GM18519 (cell line): ENCODE measurements at regions not wholly inside any gene's neighbourhood (a gene's known extent, or its start where the extent isn't known, plus 50 kb on each side); places are given as distances from the start of the nearest gene placed in this dataset.
"Not testable (repeated sequence)": the region's sequence is repeated elsewhere in the genome, so short reads cannot be mapped to it uniquely, and the experiment has no call there.

Experiments
- ATAC-seq: cut with Tn5 transposase; IDR thresholded peaks from one replicate; pipeline ENCODE4 v1.9.1; 2021; ENCODE audit warnings: mild to moderate bottlenecking, moderate library complexity; ENCODE audit not compliant: unreplicated experiment, low FRiP score

DNA sequence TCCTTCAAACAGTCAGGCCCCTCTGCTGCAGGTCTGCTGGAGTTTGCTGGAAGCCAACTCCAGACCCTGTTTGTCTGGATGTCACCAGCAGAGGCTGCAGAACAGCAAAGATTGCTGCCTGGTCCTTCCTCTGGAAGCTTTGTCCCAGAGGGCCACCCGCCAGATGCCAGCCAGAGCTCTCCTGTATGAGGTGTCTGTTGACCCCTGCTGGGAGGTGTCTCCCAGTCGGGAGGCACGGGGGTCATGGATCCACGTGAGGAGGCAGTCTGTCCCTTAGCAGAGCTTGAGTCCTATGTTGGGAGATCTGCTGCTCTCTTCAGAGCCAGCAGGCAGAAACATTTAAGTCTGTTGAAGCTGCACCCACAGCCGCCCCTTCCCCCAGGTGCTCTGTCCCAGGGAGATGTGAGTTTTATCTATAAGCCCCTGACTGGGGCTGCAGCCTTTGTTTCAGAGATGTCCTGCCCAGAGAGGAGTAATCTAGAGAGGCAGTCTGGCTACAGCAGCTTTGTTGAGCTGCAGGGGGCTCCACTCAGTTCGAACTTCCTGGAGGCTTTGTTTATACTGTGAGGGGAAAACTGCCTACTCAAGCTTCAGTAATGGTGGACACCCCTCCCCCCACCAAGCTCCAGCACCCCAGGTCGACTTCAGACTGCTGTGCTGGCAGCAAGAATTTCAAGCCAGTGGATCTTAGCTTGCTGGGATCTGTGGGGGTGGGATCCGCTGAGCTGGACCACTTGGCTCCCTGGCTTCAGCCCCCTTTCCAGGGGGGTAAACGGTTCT lies 72.1 kb downstream of the OGFRL1 start:
- not testable (repeated sequence) for ATAC-seq

DNA sequence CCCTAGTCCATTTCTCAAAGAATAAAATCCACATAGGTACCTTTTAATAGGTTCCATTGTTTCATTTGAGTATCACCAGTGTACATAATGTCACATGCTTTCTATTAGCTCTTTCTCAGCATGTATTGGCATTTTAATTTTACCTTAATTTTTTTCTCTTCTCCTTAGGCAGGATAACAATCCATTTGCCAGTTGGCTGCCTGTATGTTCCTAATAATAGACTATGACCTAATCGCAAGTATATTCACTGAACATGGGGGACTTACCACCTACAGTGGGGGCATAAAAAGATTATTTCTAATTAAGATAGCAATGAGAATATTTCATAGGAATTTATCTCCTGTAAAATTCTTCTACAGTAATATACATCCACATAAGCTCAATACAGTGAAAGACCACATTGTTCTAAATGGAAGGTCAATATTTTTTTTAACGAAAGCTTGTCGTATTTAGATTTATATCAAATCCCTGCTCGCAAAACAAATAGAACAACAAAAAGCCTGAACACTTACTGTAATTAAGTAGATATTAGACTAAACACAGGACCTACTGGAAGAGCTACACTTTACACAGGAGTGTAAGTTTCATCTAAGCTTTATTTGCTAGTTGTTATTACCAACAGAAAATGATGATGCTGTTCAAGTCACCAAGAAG lies 76.4 kb downstream of the OGFRL1 start:
- ATAC-seq = no peak

DNA sequence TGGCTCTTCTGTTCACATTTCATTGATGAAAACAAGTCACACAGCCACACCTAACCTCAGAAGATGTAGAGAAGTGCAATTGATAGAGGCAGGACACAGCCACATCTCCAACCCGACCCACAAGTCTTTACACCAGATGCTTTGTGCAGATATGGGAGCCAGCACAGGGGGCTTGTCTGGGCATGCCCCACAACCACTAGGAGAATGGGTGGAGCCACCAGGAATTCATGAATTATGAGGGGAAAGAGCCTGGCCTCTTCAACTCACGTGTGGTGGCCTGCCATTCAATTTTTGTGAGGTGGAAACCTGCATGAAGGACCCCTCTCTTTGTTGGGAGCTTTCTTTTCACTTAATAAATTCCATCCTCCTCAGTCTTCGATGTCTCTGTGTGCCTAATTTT lies 79.1 kb downstream of the OGFRL1 start:
- ATAC-seq = no peak

DNA sequence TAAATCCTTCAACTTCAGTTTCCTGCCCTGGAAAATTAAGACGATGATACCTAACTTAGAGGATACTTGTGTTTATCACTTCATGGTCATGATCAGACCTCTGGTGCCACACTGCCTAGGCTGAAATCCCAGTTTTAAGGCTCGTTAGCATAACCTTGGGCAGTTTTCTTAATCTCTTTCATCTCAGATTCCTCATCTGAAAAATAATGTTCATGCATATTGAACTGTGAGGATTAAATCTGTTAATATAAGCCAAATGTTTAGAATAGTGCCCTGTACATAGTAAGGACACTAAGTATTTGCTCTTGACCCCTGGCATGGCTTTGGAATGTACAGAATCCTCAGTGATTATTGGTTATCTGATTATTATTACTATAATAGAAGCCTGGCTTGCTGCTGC lies 79.7 kb downstream of the OGFRL1 start:
- ATAC-seq = no peak

DNA sequence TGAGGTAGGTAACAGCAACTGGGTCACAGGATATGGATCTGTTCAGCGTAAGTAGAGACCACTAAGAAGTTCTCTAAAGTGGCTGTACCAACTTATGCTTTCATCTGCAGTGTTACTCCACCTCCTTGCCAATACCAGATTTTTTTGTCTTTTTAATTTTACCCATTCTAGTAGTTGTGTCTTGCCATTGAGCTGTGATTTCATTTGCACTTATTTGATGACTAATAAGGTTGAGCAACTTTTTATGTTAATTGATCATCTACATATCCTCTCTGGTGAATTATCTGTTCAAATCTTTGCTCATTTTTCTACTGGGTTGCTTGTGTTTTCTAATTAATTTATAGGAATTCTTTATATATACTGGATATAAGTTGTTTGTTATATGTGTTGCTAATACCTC lies 82.9 kb downstream of the OGFRL1 start:
- ATAC-seq = no peak

DNA sequence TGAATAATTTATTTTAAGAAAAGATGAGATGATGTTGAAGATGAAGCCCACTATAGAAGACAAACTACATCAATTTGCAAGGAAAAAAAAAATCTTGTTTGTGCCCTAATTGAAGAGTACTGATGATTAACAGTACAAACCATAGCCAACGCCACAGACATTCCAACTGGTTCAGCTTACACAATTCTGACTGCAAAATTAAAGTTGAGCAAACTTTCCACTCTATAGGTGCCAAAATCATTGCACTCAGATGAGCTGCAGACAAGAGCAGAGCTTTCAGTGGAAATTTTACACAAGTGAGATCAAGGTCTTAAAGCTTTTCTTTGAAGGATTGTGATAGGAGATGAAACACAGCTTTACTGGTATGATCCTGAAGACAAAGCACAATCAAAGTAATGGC lies 85.3 kb downstream of the OGFRL1 start:
- ATAC-seq = no peak

DNA sequence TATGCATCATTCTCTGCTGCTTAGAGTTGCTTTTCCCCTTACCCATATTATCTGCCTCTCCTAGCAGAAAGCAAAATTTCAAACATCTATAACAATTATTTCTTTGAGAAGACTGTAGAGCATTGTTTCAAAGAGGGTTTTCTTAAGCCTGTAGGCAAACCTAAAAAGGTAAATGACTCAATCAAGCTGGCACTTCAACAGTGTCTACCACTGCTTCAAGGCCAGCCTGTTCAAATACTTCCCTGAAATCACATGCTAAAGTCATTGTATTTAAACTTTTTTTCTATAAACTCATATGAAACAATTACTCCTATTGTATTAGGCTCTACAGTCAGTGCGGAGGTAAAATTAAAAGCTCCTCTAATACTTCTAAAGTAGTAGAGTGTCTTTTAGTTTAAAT lies 87.1 kb downstream of the OGFRL1 start:
- ATAC-seq = no peak

DNA sequence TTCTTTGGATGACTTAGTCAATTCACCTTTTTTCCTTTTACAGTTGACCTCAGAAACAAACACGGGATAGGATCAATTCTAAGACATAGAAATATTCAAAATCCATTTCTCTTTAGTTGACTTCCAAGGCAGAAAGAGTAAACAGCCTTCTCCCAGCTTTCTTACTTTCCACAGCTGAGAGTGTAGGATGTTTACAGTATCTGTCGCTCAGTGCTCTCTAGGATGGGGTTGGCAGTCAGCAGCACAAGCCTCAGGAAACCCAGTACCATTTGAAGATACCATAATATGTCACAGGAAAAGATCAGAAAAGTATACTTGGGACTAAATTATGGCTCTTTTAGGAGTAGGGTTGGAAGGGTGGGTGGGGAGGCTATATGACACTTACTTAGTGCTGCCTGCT lies 88.2 kb downstream of the OGFRL1 start:
- no peak for ATAC-seq

DNA sequence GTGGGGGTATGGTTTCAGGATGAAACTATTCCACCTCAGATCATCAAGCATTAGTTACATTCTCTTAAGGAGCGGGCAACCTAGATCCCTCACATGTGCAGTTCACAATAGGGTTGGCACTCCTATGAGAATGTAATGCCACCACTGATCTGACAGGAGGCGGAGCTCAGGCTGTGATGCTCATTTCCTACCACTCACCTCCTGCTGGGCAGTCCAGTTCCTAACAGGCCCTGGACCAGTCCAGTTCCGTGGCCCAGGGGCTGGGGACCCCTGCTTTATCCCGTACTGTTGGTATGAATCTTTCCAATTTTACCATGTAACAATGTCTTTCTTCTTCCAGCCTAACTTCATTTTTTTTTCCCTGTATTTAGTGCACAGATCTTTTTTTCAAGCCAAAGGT lies 94.9 kb downstream of the OGFRL1 start:
- ATAC-seq = no peak

DNA sequence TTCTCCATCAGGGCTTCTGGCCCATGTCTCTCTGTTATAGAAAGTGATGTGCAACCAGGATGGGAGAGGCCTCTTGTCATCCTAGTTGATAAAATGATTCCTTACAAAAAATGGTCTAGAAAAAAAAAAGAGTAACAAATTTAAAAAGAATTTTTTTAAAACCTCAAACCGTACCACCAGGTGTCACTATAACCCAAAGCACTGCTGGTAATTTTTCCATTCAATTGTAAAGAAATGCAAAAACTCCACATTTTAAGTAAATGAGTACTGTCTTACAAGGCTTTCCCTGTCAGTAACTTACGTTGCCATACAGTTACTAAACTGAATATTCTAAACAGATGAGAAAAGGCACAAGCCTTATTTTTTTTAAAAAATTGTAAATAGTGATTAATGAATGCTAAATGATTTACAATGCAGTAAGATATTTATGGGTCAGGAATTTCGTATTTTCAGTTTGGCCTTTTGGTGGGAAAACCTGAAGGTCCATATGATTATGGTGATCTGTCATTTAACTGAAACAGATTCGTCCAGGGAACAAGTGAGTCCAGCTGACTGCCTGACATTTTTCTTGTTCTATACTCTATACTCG lies 95.4 kb downstream of the OGFRL1 start:
- ATAC-seq = no peak

DNA sequence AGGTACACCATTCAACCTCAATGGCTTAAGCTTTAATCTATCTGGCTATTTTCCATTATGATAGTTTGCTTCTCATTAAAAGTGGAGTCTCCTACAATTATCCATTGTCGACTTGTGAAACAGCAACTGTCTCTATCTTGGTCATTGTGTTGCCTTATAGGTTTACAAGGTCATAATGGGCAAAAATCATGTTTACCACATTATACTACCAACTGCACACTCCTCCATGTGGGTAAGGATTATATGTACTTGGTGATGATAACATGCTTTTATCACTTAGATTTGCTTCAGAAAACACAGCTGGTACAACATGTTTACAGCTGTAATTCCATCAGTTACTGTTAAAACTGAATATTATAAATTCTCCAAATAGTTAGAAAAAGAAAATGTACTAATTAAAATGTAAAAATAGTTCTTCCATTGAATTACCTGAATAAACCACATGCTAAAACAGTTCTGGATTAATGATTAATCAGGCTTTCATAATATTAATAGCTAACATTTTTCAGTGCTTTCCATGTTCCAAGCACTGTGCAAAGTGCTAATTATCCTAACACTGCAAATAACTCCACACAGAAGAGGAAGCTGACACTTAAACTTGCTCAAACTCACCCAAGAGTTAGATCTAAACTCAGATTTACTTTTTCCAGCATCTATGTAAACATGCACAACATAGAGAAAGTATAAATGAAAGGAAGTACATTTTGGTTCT lies 96.7 kb downstream of the OGFRL1 start:
- ATAC-seq = no peak

DNA sequence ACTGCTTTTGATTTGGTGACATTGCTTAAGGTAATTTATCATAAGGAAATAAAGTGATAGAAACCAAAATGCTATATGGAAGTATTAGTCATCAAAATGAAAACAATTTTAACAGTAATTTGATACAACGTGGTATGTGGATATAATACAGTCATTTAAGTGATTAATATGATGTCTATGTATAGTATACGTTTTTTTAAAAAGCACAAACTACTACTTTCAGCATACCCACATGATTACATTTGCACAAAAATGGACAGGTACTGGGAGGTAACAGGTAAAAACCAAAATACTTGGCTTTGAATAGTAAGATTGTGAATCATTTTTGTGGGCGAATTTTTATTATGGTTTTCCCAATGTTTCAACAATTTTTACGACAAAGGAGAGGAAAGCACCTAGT lies 97.6 kb downstream of the OGFRL1 start:
- ATAC-seq = no peak

DNA sequence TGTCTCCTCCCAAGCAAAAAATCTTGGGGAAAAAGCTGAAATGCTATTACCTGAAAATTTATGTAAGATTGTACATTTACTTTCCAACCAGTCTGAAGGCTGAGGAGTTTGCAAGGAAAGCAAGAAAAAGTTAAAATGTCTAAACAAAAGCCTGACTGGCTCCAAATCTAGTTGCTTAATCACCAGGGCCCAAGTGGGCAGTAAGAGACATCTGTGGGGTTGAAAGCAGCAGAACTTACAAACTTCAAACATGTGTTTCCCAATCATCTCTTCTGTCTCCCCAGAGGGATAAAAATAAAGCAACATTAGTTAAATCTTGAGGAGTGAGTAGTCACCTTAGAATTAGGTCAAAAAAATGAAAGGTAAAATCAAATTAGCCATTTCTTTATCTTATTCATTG lies 98.6 kb downstream of the OGFRL1 start:
- no peak for ATAC-seq

DNA sequence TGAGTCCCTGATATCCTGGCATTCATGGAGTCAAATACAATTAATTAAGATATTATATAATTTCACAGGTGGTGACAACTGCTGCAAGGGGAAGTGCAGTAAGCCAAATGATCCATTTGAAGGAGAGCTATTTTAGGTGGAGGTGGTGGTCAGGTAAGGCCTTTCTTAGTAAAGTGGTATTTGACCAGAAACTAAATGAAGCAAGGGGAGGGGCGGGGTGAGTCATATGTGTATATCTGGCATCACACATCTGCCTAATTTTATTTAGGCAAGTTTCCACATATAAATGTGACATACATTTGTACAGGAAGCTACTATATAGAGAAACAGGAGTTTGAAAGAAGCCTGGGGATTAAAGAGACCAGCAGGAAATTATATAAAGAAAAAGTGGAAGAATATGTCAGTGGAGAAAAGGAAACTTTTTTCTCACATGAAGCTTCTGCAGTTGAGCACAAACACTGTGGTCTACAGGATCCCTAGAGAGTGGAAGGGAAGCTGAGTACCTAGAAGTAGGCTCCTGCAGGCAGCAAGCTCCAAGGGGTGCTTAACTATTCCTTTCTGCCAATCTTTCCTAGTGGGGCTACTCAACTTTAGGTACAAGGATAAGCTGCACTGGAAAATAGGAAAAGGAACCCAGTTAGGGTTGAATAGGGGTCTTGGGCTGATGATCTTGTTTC lies 99.6 kb downstream of the OGFRL1 start:
- ATAC-seq = no peak

DNA sequence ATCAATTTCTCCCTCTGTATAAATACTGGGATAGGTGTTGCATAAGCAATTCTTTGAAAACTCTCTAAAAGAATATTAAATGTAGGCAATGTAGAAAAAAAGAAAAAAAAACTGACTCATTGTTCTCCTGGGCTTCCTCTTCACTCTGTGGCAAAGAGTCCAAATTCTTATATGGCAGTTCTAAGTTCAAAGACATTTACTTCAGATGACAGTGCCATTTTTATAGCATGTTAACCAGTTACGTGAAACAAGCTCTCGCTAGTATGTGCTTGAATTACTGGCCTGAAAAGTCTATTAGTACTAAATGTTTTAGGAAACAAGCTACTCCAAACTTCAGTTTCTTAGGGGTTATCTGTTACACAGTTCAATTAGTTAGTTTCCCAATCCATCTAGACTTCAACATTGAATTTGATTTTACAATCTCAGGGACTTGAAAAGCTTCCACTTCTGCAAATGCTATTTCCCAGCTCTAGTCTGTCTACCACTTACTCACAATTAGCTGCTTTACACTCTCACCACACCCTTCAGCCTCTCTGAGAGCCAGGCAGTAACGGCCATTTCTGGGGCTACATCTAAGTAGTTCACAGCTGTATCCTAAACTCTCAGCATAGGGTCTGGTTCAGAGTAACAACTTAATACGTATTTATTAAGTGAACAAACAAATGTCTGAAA lies 100.4 kb downstream of the OGFRL1 start:
- ATAC-seq = no peak

DNA sequence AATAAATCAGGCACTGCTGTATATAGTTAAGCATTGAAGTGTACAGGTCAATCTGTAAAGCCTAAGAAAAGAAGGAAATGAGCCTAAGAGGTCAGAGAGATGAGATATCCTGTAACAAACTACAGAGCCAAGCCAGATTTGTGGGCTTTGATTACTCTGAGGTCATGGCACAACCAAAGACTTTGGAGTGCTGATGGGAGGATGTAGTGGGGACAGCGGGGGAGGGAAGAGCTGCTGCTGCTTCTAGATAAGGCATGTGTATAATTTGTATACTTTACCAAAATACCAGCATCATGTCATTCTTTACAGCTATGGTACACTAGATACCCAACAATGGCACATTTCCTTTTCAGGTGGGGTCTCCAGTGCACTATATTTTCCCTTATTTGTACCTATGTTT lies 102.5 kb downstream of the OGFRL1 start:
- ATAC-seq = no peak

DNA sequence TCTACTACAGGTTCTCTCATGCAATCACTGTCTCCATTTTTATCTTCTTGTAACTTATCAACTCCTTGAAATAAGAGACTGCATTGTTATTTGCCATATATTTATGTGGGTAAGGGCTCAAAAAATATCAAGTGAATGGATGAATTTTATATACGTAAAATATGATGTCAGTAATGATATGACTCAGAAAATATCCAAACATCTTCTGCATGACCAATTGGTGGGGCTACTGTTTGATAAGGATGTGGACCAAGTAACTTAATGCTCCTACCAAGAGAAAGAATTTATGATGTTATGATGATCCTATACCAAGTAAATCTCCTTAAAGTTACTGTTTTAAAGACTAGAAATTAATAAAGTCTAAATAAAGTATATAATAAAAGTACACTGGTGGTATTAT lies 103.7 kb downstream of the OGFRL1 start:
- ATAC-seq = no peak

DNA sequence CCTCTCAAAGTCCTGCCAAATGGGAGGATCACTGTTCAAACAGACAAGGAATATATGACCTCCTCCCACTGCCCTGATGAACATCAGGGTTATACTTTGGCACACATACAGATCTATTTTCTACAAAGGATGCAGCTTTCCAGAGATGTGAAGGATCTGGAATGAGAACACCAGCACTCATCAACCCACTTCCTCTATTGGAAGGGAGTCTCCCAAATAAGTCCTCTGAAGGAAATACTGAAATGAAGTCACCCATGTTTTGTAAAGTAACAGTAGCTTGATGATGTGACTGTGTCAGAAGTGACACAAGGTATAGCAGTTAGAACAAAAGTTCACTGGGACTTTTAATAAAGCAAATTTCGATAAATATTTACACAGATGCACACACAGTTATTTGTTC lies 104.9 kb downstream of the OGFRL1 start:
- ATAC-seq = no peak

DNA sequence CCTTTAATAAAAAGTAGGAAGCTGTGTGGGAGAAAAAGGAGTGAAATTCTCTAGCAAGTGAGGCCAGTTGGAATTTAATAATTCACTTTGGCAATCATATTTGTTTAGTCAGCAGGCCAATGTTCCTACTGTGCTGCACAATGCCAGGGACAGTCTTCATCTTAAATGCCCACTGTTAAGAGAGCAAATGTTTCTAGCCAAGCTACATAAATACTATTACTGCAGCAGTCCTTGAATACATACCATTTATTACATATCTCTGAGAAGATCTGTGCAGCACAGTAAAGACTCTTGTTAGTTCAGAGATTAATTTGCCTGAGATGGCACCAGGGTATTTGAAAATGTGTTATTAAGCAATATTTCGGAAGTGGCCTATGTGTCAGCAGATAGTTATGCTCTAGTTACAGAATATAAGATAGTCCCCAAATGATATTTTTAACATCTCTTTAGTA lies 105.4 kb downstream of the OGFRL1 start:
- ATAC-seq = no peak

DNA sequence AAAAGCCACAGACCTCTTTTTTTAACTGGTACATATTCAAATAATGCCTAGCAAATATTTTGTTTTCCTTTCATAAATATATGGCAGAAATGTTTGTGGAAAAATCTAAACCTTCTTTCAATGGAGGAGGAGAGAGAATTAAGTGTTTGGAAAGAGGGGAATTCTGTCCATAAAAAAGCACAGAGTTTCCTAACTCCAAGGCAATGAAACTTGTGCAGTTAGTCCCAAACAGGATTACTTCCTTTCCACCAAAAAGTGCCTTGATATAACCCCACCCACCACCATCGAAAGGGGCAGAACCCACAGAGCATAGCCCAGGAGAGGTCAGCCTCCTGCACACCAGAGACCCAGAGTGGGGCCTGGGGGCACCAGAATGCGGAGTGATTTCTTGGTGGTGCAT lies 106.3 kb downstream of the OGFRL1 start:
- no peak for ATAC-seq
